ENCODE measurements at regions not wholly inside any gene's neighbourhood (a gene's known extent, or its start where the extent isn't known, plus 50 kb on each side); places are given as distances from the start of the nearest gene placed in this dataset.

DNA sequence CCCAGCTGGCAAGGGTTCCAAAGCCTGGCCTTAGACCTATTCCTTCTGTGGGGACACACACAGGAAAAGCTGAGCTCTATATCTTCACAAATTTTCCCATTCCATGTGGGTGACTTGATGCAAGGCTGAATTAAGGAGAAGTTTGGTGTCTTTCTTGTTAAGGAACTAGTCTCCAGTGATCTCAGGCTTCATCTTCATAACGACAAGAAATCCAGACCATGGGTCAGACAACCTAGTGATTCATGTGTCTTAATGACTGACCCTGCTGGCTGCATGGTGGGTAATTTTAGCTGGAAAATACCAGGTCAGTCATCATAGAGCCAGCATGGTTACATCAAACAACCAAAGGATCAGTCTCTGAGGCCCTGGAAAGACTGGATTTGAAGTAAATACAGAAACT, 112.7 kb upstream of the SLC4A7 start:
- TF ChIP-seq HDAC6 (IDR thresholded peaks at IDR 0.05; ENCODE audit: low read depth, low read length) (no peak), HDAC2 (IDR thresholded peaks at IDR 0.05; ENCODE audit: borderline replicate concordance in 1 of 2, low read depth in 2 of 2, low read length in 2 of 2) (no peak), JUN (IDR thresholded peaks at IDR 0.05; ENCODE audit: low read depth, low read length) (no peak), SUZ12 (IDR thresholded peaks at IDR 0.05; ENCODE audit: low read length) (no peak), CHD2 (IDR thresholded peaks at IDR 0.05; ENCODE audit: low read length) (no peak), EP300 (IDR thresholded peaks at IDR 0.05; ENCODE audit: borderline replicate concordance in 1 of 2, low read depth in 2 of 2, low read length in 2 of 2) (no peak), ASH2L (IDR thresholded peaks at IDR 0.05; ENCODE audit: low read length) (no peak), KDM4A (IDR thresholded peaks at IDR 0.05; ENCODE audit: low read depth, low read length, severe bottlenecking) (no peak), RBBP5 (IDR thresholded peaks at IDR 0.05; ENCODE audit: borderline replicate concordance, low read depth, low read length) (no peak), TAF1 (IDR thresholded peaks at IDR 0.05; ENCODE audit: low read depth, low read length) (no peak), SIN3A (conservative IDR thresholded peaks at IDR 0.05 in 1 of 2, IDR thresholded peaks at IDR 0.05 in 1 of 2; ENCODE audit: low read depth in 1 of 2, low read length in 2 of 2) (no peak), GTF2F1 (IDR thresholded peaks at IDR 0.05; ENCODE audit: borderline replicate concordance, low read depth, low read length) (no peak)
- H2BK20ac ChIP-seq (ENCODE audit: low read length), result no peak overlapping the region
- no peaks in the 10 kb centered on the region for H3K79me1 ChIP-seq (ENCODE audit: low read depth, low read length)
- H3K79me2 ChIP-seq (ENCODE audit: control insufficient read depth in 1 of 2, insufficient read depth in 2 of 2, low read length in 2 of 2), result no peaks in the 10 kb centered on the region
- H3K4me2 ChIP-seq (ENCODE audit: insufficient read depth in 1 of 2, low read depth in 2 of 2, low read length in 2 of 2), result no peak overlapping the region
- H3K4me1 ChIP-seq (replicated peaks in 1 of 4; ENCODE audit: control insufficient read depth in 3 of 4, insufficient read depth in 4 of 4, low read length in 3 of 4), result no peaks in the 10 kb centered on the region
- no peak overlapping the region for H2AFZ ChIP-seq (ENCODE audit: low read length)
- H2BK12ac ChIP-seq (ENCODE audit: low read depth, low read length), result no peak overlapping the region
- FAIRE-seq (no peak), DNase-seq (ENCODE audit: low read depth in 1 of 2, low spot score in 2 of 2) (no peak)
- no peaks in the 10 kb centered on the region for H3K9me3 ChIP-seq (ENCODE audit: insufficient read depth in 2 of 2, low read depth in 1 of 2, low read length in 1 of 2)
- H3K9ac ChIP-seq (replicated peaks in 1 of 4; ENCODE audit: extremely low read depth in 1 of 4, low read depth in 3 of 4, low read length in 3 of 4), result no peak overlapping the region
- no peaks in the 10 kb centered on the region; a peak in 1 of 7 replicates for H3K27me3 ChIP-seq (replicated peaks in 1 of 4; ENCODE audit: control insufficient read depth in 3 of 4, extremely low read depth in 1 of 4, insufficient read depth in 3 of 4, low read length in 3 of 4)
- no peak overlapping the region for H2BK15ac ChIP-seq (ENCODE audit: low read length)
- ChIA-PET CTCF (ENCODE audit: partially characterized antibody) (no interaction called here), POLR2A (ENCODE audit: partially characterized antibody) (no interaction called here)
- no peak overlapping the region for H3K14ac ChIP-seq (ENCODE audit: insufficient read length)
- no peak overlapping the region for H3K56ac ChIP-seq (replicated peaks; ENCODE audit: insufficient read length, low read depth, low read length)
- WGBS, 2 experiments (ENCODE audit: extremely low coverage in 1 of 2, insufficient coverage in 1 of 2, insufficient read length in 1 of 2, insufficient replicate concordance in 2 of 2, low coverage in 1 of 2, low lambda C conversion rate in 2 of 2, missing lambda C conversion rate in 1 of 2), result 100% methylated on average over 1 of the region's 1 CpG; no CpG with 5 or more reads in 1 of the 2 experiments
- H4K8ac ChIP-seq (ENCODE audit: extremely low read depth, insufficient read depth, low read length), result no peak overlapping the region
- H4K91ac ChIP-seq (replicated peaks; ENCODE audit: insufficient read length, low read length), result no peak overlapping the region
- no peak overlapping the region for H3K27ac ChIP-seq (ENCODE audit: low read depth, low read length)
- no peaks in the 10 kb centered on the region for H4K20me1 ChIP-seq (replicated peaks in 1 of 2; ENCODE audit: control insufficient read depth in 1 of 2, insufficient read depth in 2 of 2, low read length in 2 of 2)
- H2BK5ac ChIP-seq (ENCODE audit: low read depth, low read length), result no peak overlapping the region
- H4K5ac ChIP-seq (ENCODE audit: insufficient read length, low read depth, low read length), result no peak overlapping the region
- no peak overlapping the region for H3K4ac ChIP-seq (replicated peaks; ENCODE audit: insufficient read length, low read depth, low read length)
- H3K23me2 ChIP-seq (ENCODE audit: low read depth, low read length), result no peaks in the 10 kb centered on the region
- no peak overlapping the region for H3K18ac ChIP-seq (ENCODE audit: extremely low read depth, low read length)
- no peak overlapping the region for H2AK5ac ChIP-seq (ENCODE audit: low read depth, low read length)
- H3K4me3 ChIP-seq (ENCODE audit: extremely low read depth in 1 of 4, insufficient read depth in 2 of 4, low read depth in 3 of 4, low read length in 4 of 4), result no peak overlapping the region
- no peak overlapping the region for H2BK120ac ChIP-seq (replicated peaks; ENCODE audit: low read depth, low read length)
- H3K36me3 ChIP-seq (ENCODE audit: control insufficient read depth in 2 of 4, insufficient read depth in 4 of 4, low read length in 3 of 4), result no peaks in the 10 kb centered on the region
- no peak overlapping the region for H3K23ac ChIP-seq (ENCODE audit: insufficient read length)

Data from H1 (cell line).